Erythroblast (primary cell): ENCODE measurements at regions not wholly inside any gene's neighbourhood (a gene's known extent, or its start where the extent isn't known, plus 50 kb on each side); places are given as distances from the start of the nearest gene placed in this dataset.

ENCODE experiments used
- DNase-seq, 2 experiments: peaks; one replicate each; lab custom pipeline; 2025; lab: John Stamatoyannopoulos, UW
- GATA1 ChIP-seq: IDR thresholded peaks from 2 replicates; pipeline ENCODE4 v1.6.1; 2011; ENCODE audit warnings: low read depth, mild to moderate bottlenecking, control low read depth, low read length, moderate library complexity
- POLR2A ChIP-seq: IDR thresholded peaks from 2 replicates; pipeline ENCODE4 v1.6.1; 2011; ENCODE audit warnings: mild to moderate bottlenecking, low read length

DNA sequence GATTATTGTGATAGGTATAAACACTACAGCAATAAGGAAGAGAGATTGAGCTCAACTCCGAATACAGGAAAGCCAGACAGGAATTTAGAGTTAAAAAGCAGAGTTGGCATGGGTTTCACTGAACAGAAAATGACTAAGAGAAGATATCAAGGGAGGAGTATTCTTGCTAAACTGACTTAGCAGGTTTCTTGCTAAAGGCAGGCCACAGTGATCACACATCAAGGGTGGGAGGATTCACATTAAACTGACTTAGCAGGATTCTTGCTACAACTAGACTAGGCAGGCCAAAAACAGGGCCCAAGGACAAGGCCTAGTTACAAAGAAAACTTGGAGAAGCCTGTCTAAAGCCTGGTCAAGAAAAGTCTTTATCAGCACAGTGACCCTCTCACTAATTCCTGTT is 195.1 kb downstream of the MAGEB5 start:
- TF ChIP-seq GATA1, result no peak
- peak; percentile 79 to 80 for DNase-seq

DNA sequence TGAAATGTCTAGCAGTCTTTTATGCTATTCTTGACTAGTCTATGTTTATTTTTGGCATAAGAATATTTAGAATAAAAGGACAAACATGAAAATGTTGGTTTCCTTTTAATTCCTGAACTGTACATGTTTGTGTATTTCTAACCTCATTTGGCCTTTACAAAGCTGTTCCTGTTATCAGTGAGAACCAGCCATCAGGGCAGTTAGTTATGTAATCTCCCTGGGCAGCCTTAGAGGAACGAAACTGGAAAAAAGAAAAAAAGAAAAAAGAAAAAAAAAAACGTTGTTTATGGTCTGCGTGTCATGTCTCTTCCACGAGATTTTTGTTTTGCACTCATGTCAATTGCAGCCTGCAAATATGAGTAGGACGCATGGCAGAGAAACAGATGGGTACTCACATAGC is 193.7 kb downstream of the MAGEB5 start:
- DNase-seq, result peak; percentile 78 to 86
- TF ChIP-seq GATA1, result no peak
- TF ChIP-seq POLR2A, result no peak

DNA sequence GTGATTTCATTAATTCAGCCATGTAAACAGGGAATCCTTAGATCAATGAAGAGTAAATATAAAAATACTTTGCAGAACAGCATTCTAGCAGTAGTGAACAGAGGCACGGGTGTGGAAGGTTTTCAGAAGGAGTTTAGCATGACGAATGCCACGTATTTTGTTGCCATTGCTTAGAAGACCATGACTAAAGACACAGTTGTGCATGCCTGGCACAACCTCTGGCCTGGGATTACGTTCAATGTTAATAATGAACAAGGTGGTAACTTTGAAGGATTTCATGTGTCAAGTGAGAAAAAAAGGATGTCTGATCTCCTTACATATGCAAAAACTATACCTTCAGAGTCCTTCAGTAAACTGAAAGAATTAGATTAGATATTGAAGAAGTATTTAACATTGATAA is 171.9 kb downstream of the MAGEB5 start:
- TF ChIP-seq POLR2A, result no peak
- no peak for TF ChIP-seq GATA1
- DNase-seq, result no peak

DNA sequence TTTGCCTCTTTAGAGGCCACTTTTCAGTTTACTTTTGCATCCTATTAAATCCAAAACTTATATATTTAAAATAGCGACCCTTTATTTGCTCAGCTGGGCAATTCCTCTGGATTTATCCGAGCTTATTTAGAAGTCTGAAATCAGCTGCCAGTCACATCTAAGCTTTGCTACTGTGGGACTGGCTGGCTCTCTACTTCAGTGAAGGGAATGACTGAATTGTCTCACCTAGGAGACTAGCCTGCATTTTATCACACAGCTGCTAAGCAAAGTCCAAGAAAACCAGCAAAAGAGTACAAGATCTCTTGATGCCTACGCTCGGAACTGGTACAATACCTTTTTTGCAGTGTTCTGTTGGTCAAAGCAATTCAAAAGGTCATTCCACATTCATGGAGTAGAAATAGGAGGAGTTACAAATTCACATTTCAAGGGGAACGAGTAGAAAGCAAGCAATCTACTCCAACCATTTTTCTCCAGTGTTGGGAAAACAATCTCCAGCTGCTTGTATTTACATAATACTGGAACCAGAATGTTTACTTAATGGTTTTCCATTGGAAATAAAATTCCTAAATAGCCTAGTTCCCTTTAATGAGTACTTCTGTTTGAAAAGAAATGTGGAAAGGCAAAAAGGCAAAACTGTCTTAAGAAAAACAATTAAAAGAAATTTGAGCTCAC is 160.2 kb downstream of the MAGEB5 start:
- no peak for TF ChIP-seq POLR2A
- TF ChIP-seq GATA1, result no peak
- DNase-seq, result no peak

DNA sequence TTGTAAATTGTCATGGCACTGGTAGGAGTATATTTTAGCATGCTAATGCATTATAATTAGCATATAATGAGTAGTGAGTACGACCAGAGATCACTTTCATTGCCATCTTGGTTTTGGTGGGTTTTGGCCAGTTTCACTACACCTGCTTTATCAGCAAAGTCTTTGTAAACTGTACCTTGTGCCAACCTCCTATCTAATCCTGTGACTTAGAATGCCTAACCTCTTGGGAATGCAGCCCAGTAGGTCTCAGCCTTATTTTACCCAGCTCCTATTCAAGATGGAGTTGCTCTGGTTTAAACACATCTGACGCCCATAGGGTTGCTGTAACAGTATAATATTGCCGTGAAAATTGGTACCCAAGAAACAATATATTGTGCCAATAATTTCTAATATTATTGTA is 159.4 kb downstream of the MAGEB5 start:
- TF ChIP-seq GATA1, result no peak
- TF ChIP-seq POLR2A, result no peak
- no peak for DNase-seq

DNA sequence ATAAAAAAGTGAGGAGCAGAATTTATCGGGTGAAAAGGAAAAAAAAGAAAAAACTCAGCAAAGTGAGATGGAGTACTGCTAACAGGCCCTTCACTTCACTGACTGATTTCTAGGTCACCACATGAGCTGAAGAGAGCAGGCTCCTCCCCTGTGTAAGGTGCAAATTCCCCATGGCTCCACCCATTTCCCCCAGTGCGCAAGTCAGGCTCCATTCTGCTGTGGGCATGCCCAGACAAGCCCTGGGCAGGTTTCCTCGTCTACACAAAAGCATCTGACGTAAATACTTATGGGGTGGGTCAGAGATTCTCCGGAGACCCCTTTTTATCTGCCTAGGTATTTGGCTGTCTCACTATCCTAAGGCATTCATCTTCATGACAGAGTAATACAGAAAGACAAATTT is 157.9 kb downstream of the MAGEB5 start:
- TF ChIP-seq POLR2A (no peak), GATA1 (no peak)

DNA sequence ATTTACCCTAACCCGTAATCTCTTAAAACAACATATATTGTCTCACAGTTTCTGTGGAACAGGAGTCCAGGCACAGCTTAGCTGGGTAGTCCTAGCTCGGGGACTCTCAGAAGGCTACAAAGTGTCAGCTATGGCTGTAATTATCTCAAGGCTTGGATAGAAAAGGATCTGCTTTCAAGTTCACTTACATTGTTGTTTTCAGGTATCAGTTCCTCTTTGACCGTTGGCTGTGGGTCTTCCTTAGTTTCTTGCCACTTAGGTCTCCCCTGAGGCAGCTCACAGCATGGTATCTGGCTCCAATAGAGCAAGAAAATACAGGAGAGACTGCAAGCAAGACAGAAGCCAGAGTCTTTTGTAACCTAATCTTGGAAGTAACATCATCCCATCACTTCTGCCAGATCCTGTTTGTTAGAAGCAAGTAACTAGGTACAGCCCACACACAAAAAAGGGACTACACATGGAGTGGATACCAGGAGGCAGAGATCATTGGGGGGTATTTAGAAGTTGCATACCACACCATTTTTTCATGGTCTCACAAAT is 137.0 kb downstream of the MAGEB5 start:
- DNase-seq, result no peak
- no peak for TF ChIP-seq POLR2A
- no peak for TF ChIP-seq GATA1

More for the DNA sequence above, 157.9 kb downstream of the MAGEB5 start:
- DNase-seq, result peak in 1 of 2 experiments; percentile 18

DNA sequence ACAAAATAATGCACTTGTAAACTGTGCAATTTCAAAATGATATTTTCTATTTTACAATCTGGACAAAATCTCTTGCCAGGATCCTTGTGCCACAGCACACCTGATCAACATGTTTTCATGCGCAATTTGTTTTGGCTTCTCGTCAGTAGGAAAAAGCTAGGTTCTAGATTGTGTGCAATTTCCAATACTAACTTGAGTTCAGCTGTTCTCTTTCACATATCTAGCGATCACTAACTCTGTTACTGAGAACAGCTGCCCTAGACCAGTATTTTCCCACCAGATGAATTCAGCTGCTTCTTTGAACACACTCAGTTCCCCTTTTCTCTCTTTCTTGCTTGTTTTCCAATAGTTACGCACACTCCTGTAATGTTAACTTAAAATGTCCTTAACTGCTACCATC is 131.2 kb downstream of the MAGEB5 start:
- no peak for TF ChIP-seq GATA1
- TF ChIP-seq POLR2A, result no peak
- no peak for DNase-seq

DNA sequence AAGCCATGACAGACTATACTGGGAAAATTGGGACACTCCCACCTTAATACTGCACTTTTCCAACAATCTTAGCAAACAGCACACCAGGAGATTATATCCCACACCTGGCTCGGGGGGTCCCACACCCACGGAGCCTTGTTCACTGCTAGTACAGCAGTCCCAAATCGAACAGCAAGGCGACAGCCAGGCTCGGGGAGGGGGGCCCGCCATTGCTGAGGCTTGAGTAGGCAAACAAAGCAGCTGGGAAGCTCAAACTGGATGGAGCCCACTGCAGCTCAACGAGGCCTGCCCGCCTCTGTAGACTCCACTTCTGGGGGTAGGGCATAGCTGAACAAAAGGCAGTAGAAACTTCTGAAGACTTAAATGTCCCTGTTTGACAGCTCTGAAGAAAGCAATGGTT is 118.3 kb downstream of the MAGEB5 start:
- DNase-seq, result no peak
- TF ChIP-seq POLR2A (no peak), GATA1 (no peak)

DNA sequence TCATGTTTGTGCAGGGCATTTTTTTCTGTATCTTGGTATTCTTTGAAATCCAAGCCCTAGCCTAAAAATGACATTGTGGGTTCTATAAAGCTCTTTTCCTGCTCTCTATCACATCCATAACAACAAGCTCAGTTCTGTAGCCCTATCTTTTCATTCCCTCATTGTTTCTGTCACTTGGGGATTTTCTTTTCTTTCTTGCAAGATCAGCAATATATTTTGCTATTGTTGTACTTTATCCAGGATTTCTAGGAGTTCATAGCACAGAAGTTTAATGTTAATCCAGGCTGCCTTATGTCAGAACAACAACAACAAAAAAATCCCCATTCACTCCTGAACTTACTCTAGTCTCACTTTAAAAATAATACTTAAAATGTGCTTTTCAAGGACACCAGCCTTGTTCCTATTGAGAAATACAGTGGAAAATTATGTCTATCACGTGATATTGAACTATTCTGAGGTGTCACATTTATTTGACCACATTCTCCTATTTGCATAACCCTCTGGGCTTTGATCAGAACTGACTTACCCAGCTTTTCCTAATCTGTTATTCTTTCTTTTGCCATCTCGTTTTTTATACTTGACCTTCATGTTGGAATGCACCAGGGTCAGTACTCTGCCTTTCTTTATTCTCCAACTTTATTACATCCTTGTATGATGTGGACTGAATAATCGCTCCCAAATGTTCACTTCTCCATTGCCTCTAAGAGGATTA is 112.8 kb downstream of the MAGEB5 start:
- no peak for TF ChIP-seq GATA1
- TF ChIP-seq POLR2A, result no peak
- no peak for DNase-seq

DNA sequence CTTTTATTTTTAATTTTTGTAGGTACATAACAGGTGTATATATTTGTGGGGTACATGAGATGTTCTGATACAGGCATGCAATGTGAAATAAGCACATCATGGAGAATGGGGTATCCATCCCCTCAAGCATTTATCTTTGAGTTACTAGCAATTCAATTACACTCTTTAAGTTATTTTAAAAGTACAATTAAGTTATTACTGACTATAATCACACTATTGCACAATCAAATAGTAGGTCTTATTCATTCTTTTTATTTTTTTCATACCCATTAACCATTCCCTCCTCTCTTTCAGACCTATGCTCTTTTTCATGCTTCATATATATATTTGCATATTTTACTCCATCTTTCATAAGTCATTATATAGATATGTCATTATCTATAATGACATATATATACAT is 93.3 kb downstream of the MAGEB5 start:
- TF ChIP-seq GATA1 (no peak), POLR2A (no peak)
- DNase-seq, result no peak

DNA sequence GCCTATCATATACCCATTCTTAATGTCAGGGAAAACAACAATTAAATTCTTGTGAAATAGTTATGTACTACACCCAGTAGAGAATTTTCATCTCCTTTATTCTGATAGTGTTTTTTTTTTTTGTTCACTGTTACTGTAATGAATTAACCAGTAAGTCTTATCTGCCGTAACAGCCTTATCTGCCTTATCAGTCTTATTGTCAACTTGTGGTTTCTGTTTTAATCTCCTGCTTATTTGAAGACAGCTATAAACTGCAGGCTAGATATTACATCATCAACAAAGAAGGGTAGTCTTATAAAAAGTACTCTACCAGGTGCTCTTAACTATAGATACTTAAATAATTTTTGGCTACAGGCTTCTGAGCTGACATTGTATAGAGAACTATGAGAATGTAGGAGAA is 79.5 kb downstream of the MAGEB5 start:
- peak in 1 of 2 experiments; percentile 45 for DNase-seq
- TF ChIP-seq GATA1 (no peak), POLR2A (no peak)

DNA sequence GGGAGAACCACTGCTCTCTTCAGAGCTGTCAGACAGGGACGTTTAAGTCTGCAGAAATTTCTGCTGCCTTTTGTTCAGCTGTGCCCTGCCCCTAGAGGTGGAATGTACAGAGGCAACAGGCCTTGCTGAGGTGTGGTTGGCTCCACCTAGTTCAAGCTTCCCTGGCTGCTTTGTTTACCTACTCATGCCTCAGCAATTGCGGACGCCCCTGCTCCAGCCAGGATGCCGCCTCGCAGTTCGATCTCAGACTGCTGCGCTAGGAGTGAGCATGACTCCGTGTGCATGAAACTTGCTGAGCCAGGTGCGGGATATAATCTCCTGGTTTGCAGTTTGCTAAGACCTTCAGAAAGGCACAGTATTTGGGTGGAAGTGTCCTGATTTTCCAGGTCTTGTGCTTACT is 70.9 kb downstream of the MAGEB5 start:
- TF ChIP-seq GATA1 (no peak), POLR2A (no peak)
- DNase-seq, result no peak
